Kidney capillary endothelial cell (primary cell): ENCODE measurements at regions not wholly inside any gene's neighbourhood (a gene's known extent, or its start where the extent isn't known, plus 50 kb on each side); places are given as distances from the start of the nearest gene placed in this dataset.

Experiments
- DNase-seq: peaks from one replicate; pipeline ENCODE4 v3.0.0-alpha.2; 2018; ENCODE audit warnings: low spot score

DNA sequence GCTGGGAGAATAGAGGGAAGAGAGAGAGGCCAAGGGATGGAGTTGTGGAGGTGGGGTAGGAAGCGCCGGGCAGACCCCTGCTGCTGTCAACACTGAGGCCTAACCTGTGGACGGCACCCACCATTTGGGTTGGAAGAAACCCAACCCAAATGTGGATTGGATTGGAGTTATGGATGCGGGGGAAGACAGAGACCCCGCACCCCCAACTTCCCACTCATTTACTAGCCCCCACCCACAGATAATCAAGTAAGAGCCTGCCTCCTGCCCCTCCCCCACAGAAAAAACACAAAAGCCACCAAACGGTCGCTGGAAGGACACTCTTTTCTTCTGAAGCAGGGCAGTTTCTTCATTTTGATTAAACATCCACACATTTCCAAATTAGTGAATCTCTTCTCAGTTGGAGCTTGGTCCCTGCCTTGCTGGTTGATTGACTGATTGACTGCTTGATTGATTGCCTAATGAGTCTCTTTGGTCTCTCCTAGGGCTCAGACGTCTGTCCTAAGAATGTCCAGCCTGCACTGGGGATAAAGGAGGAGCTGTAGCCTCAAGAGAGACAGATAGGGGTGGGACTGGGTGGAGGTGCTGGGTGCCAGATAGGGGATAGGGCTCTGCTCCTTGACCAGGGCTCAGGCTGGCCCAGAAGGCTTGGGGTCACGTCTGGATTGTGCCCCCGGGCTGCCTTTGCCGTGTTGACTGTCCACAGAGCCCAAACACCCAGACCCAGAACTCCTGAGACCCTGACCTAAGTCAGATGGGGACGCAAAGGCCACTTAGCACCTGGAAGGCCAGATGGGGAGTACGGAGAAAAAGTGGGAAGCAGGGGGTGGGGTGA, 74.9 kb upstream of the FOXP4 start:
- DNase-seq, result no peak

- DNase-seq, result no peak
Measured at GRCh38 chr6:41474213-41474933, 71.8 kb upstream of the FOXP4 start.

DNA sequence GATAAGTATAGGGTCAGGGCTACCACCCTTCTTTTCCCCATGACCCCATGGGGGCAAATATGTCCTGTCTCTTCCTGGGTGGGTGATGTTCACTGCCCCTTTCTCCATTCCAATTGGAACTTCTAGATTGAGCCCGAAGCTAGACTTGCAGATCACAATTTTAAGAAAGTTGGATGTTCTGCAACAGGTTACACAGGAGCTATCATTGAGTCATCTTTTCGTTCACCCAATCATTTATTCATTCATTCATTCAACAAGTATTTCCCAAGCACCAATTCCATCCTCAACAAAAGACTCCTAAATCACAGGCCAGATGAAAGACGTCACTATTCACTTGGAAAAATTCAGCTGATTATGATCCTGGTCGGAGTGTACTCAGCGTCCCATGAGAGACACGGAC, 71.0 kb upstream of the FOXP4 start:
- no peak for DNase-seq

DNA sequence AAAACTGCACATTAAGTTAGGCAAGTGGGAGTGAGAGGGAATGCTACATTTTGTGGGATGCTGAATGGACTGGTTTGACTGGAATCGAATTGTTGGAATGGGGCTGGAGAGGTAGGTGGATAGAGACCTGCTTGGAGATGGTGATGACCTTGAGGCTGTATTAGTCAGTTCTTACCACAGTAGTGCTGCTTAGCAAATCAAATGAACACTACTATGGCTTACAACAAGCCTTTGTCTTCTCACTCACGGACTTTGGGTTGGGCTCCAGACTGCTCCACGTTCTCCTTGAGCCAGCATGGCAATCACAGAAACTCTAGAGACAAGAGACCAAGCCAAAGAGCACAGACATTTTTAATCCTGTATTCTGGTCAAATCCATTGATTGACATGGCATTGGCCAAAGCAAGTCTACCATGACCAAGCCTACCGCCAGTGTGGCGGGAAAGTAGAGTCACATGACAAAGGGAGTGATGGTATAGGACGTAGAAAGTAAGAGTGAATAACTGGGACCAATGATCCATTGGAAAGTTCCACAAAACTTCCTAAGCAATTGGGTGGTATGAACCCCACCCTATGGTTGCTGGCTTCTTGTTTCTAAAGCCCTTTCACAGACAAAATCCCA, 70.3 kb upstream of the FOXP4 start:
- DNase-seq, result no peak

GRCh38 chr6:41476401-41476800, 69.8 kb upstream of the FOXP4 start:
- no peak for DNase-seq

DNA sequence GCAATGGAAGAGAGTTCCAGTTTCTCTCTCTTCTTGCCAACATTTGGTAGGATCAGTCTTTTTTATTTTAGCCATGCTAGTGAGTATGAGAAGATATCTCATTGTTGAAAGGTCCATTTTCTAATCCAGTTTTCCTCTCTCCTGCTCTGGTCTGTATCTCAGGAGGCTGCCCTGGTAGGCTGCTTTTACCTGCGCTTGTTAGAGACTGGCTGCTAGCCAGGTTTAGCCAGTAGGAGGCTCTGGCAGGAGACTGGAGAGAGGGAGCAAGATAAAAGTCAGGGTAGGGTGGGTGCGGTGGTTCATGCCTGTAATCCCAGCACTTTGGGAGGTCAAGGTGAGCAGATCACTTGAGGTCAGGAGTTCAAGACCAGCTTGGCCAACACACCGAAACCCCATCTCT, 68.6 kb upstream of the FOXP4 start:
- no peak for DNase-seq

DNA sequence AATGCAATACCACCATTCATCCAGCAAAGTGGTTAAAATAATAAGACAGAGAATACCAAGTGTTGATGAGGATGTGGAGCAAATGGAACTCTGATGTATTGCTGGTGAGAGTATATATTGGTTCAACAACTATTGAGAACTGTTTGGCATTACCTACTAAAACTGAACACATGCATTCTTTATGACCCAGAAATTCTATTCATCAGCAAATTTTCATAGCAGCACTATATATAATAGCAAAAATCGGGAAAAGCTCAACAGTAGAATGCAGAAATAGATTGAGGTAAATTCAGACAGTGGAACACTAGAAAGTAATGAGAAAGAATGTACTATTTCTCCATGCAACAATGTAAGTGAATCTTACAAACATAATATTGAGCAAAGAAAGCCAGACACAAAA, 62.2 kb upstream of the FOXP4 start:
- DNase-seq, result no peak

- no peak for DNase-seq
Measured at GRCh38 chr6:41487860-41488432, 58.2 kb upstream of the FOXP4 start.

GRCh38 chr6:41488433-41489119, 57.6 kb upstream of the FOXP4 start:
- DNase-seq, result no peak

DNA sequence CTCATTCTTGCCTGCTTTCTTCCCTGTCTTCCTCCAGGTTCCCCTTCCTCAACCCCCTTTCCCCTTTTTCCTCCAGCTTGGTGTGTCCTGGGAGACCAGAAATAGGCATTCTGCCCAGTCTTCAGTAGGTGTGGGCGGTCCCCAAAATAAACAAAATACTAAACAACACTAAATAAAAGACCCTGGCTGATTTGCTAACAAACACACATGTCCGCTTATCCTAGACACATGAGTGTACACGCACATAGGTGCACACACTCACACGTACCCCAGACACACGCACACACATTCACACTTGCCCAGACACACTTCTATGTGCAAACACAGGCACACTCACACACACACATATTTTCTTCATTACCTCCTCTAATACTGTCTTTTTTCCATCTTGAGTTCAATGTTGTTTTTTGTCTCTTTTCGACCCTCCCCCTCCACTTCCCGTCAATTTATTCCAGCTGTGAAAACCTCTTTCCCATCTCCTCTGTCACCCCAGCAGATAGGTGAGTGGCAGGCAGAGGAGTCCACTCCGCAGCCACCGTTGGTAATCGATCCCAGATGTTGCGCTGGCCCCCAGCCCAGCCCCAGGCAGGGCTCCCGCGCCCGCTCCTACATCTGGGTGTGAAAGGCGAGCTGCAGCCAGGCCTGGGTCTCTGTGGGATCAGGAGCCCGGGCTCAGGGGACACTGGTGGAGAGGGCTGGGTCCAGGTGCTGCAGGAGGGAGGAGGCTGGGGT, 56.9 kb upstream of the FOXP4 start:
- no peak for DNase-seq

DNA sequence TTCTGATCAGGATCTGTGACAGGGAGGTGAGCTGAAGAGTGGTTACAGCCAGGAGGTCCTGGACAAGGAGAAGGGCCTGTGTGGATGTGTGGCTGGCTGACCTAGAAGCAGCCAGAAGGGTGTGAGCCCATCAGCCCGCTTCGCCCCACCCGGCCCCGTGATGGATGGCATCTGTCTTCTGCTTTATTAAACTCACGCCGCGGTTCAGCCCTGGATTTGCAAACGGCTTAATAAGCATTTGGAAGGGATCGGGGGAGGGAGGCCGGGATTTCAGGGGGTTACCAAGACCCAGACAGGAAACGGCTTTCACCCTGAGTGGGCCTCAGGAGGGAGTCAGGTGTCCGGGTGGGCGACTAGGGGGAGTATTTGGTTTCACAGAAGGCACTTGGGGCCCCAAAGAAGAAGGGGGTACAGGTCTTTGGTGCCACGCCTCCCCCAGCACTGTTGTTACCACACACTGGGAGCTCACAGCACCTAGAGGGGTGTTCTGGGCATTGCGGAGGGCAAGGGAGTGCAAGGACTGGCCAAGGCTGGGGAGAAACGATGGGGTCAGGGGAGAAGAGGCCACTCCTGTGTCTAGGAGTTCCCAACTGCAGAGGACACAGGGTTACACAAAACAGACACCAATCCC, 53.8 kb upstream of the FOXP4 start:
- DNase-seq, result no peak

- no peak for DNase-seq
Measured at GRCh38 chr6:41494212-41495110, 51.7 kb upstream of the FOXP4 start.
